ENCODE measurements at regions not wholly inside any gene's neighbourhood (a gene's known extent, or its start where the extent isn't known, plus 50 kb on each side); places are given as distances from the start of the nearest gene placed in this dataset.
A peak's percentile ranks its signal among the peaks of the same experiment; 100 is the strongest.

GRCh38 chr11:129265125-129265788 lies 73.1 kb upstream of the ARHGAP32 start:
- no peak for DNase-seq

GRCh38 chr11:129264114-129264513 lies 72.0 kb upstream of the ARHGAP32 start:
- DNase-seq: no peak

- DNase-seq: no peak
Observed at GRCh38 chr11:129260750-129261149, 68.6 kb upstream of the ARHGAP32 start.

- DNase-seq: no peak
Observed at GRCh38 chr11:129259931-129260348, 67.8 kb upstream of the ARHGAP32 start.

GRCh38 chr11:129258205-129258604 lies 66.1 kb upstream of the ARHGAP32 start:
- no peak for DNase-seq

GRCh38 chr11:129257512-129257911 lies 65.4 kb upstream of the ARHGAP32 start:
- DNase-seq: no peak

GRCh38 chr11:129252621-129253020 lies 60.5 kb upstream of the ARHGAP32 start:
- DNase-seq: no peak

GRCh38 chr11:129251067-129251466 lies 58.9 kb upstream of the ARHGAP32 start:
- no peak for DNase-seq

GRCh38 chr11:129249923-129250322 lies 57.8 kb upstream of the ARHGAP32 start:
- DNase-seq: no peak

- DNase-seq: no peak
Observed at GRCh38 chr11:129249351-129249750, 57.2 kb upstream of the ARHGAP32 start.

GRCh38 chr11:129248618-129249017 lies 56.5 kb upstream of the ARHGAP32 start:
- no peak for DNase-seq

- DNase-seq: peak; percentile 36
Observed at GRCh38 chr11:129247135-129247534, 55.0 kb upstream of the ARHGAP32 start.

- DNase-seq: no peak
Observed at GRCh38 chr11:129242855-129243254, 50.7 kb upstream of the ARHGAP32 start.

Data from CD4-positive, alpha-beta T cell treated with Interleukin-6 for 4 hours (primary cell).